IPS DF 6.9 (cell line): ENCODE measurements at regions not wholly inside any gene's neighbourhood (a gene's known extent, or its start where the extent isn't known, plus 50 kb on each side); places are given as distances from the start of the nearest gene placed in this dataset.

ENCODE experiments used
- DNase-seq: peaks from one replicate; pipeline ENCODE4 v3.0.0-alpha.2; 2013; ENCODE audit warnings: low read depth, low spot score
- H3K27ac ChIP-seq: one replicate; pipeline ENCODE4 v1.5.1; 2013; ENCODE audit warnings: low read length, control low read depth
- H3K27me3 ChIP-seq: 2 replicates; pipeline ENCODE4 v1.6.1; 2013; ENCODE audit warnings: mild to moderate bottlenecking, low read length; ENCODE audit not compliant: control insufficient read depth, insufficient read depth
- H3K36me3 ChIP-seq: 2 replicates; pipeline ENCODE4 v1.6.1; 2013; ENCODE audit warnings: low read length; ENCODE audit not compliant: control insufficient read depth, insufficient read depth
- H3K4me1 ChIP-seq: 2 replicates; pipeline ENCODE4 v1.6.1; 2013; ENCODE audit warnings: low read length; ENCODE audit not compliant: control insufficient read depth, insufficient read depth
- H3K4me3 ChIP-seq: 2 replicates; pipeline ENCODE4 v1.5.1; 2013; ENCODE audit warnings: mild to moderate bottlenecking, low read length
- H3K9me3 ChIP-seq: 2 replicates; pipeline ENCODE4 v1.6.1; 2013; ENCODE audit warnings: low read length, inconsistent platforms; ENCODE audit not compliant: control insufficient read depth, insufficient read depth
- WGBS: extraction: QIAGEN DNeasy Blood & Tissue Kit; methylation state at CpG from one replicate; pipeline ENCODE4 v1.1.7; 2013; ENCODE audit warnings: mixed read lengths, missing lambda C conversion rate; ENCODE audit not compliant: insufficient read length, insufficient coverage; 5-methylcytosine and 5-hydroxymethylcytosine counted together

- Histone ChIP-seq H3K27ac (no peak overlapping the region), H3K4me3 (no peak overlapping the region), H3K9me3 (no peaks in the 10 kb centered on the region), H3K27me3 (no peaks in the 10 kb centered on the region), H3K36me3 (no peaks in the 10 kb centered on the region), H3K4me1 (no peaks in the 10 kb centered on the region)
- no peak for DNase-seq
These were observed 197.5 kb upstream of the ATP2B1 start for GRCh38 chr12:89906178-89906577.

- H3K36me3 ChIP-seq: no peaks in the 10 kb centered on the region
- H3K9me3 ChIP-seq: no peaks in the 10 kb centered on the region
- H3K27me3 ChIP-seq: no peaks in the 10 kb centered on the region
- no peak for DNase-seq
- H3K27ac ChIP-seq: no peak overlapping the region
- WGBS: no CpG with 5 or more reads among the region's 1 CpG
- no peak overlapping the region for H3K4me3 ChIP-seq
- peaks cover 3% of the 10 kb centered on the region; the same call in 1 of the 2 replicates for H3K4me1 ChIP-seq
These were observed 193.4 kb upstream of the ATP2B1 start for GRCh38 chr12:89901906-89902642.

- Histone ChIP-seq H3K27ac (no peak overlapping the region), H3K4me1 (peaks cover 3% of the 10 kb centered on the region; the same call in 1 of the 2 replicates), H3K4me3 (no peak overlapping the region), H3K36me3 (no peaks in the 10 kb centered on the region), H3K9me3 (no peaks in the 10 kb centered on the region), H3K27me3 (no peaks in the 10 kb centered on the region)
- no CpG with 5 or more reads among the region's 2 CpGs for WGBS
- DNase-seq: no peak
These were observed 192.7 kb upstream of the ATP2B1 start for GRCh38 chr12:89901319-89901718.

- WGBS: no CpG with 5 or more reads among the region's 2 CpGs
- Histone ChIP-seq H3K27me3 (no peaks in the 10 kb centered on the region), H3K4me1 (peaks cover 3% of the 10 kb centered on the region; the same call in 1 of the 2 replicates), H3K27ac (no peak overlapping the region), H3K9me3 (no peaks in the 10 kb centered on the region), H3K36me3 (no peaks in the 10 kb centered on the region), H3K4me3 (no peak overlapping the region)
- DNase-seq: no peak
These were observed 191.0 kb upstream of the ATP2B1 start for GRCh38 chr12:89899651-89900050.

GRCh38 chr12:89895591-89895990 lies 187.0 kb upstream of the ATP2B1 start:
- no CpG with 5 or more reads among the region's 2 CpGs for WGBS
- peaks cover 3% of the 10 kb centered on the region; the same call in 1 of the 2 replicates for H3K4me1 ChIP-seq
- H3K27ac ChIP-seq: no peak overlapping the region
- H3K9me3 ChIP-seq: no peaks in the 10 kb centered on the region
- H3K27me3 ChIP-seq: no peaks in the 10 kb centered on the region
- H3K36me3 ChIP-seq: no peaks in the 10 kb centered on the region
- H3K4me3 ChIP-seq: no peak overlapping the region
- no peak for DNase-seq

GRCh38 chr12:89895101-89895500 lies 186.5 kb upstream of the ATP2B1 start:
- H3K4me3 ChIP-seq: no peak overlapping the region
- no peak for DNase-seq
- H3K27me3 ChIP-seq: no peaks in the 10 kb centered on the region
- no peaks in the 10 kb centered on the region for H3K36me3 ChIP-seq
- no peaks in the 10 kb centered on the region for H3K9me3 ChIP-seq
- WGBS: no CpG with 5 or more reads among the region's 5 CpGs
- H3K4me1 ChIP-seq: peaks cover 3% of the 10 kb centered on the region; the same call in 1 of the 2 replicates
- H3K27ac ChIP-seq: no peak overlapping the region

- no peaks in the 10 kb centered on the region for H3K4me1 ChIP-seq
- no peaks in the 10 kb centered on the region for H3K27me3 ChIP-seq
- H3K9me3 ChIP-seq: no peaks in the 10 kb centered on the region
- no CpG with 5 or more reads among the region's 1 CpG for WGBS
- DNase-seq: no peak
- no peak overlapping the region for H3K4me3 ChIP-seq
- H3K36me3 ChIP-seq: no peaks in the 10 kb centered on the region
- H3K27ac ChIP-seq: no peak overlapping the region
These were observed 185.5 kb upstream of the ATP2B1 start for GRCh38 chr12:89893972-89894706.

GRCh38 chr12:89892436-89892835 lies 183.8 kb upstream of the ATP2B1 start:
- H3K36me3 ChIP-seq: no peaks in the 10 kb centered on the region
- H3K27ac ChIP-seq: no peak overlapping the region
- H3K9me3 ChIP-seq: no peaks in the 10 kb centered on the region
- no peaks in the 10 kb centered on the region for H3K4me1 ChIP-seq
- no peak overlapping the region for H3K4me3 ChIP-seq
- H3K27me3 ChIP-seq: no peaks in the 10 kb centered on the region
- DNase-seq: no peak

GRCh38 chr12:89891933-89892332 lies 183.3 kb upstream of the ATP2B1 start:
- no peak overlapping the region for H3K4me3 ChIP-seq
- H3K27me3 ChIP-seq: no peaks in the 10 kb centered on the region
- H3K36me3 ChIP-seq: no peaks in the 10 kb centered on the region
- H3K27ac ChIP-seq: no peak overlapping the region
- H3K4me1 ChIP-seq: no peaks in the 10 kb centered on the region
- no peaks in the 10 kb centered on the region for H3K9me3 ChIP-seq
- no peak for DNase-seq

- Histone ChIP-seq H3K36me3 (no peaks in the 10 kb centered on the region), H3K4me1 (no peaks in the 10 kb centered on the region), H3K27me3 (no peaks in the 10 kb centered on the region), H3K27ac (no peak overlapping the region), H3K4me3 (no peak overlapping the region), H3K9me3 (no peaks in the 10 kb centered on the region)
- DNase-seq: no peak
- no CpG with 5 or more reads among the region's 2 CpGs for WGBS
These were observed 181.5 kb upstream of the ATP2B1 start for GRCh38 chr12:89890161-89890560.

- no CpG with 5 or more reads among the region's 4 CpGs for WGBS
- DNase-seq: no peak
- peaks cover 1% of the 10 kb centered on the region; the same call in 1 of the 2 replicates for H3K4me1 ChIP-seq
These were observed 180.4 kb upstream of the ATP2B1 start for GRCh38 chr12:89889062-89889461.

More at GRCh38 chr12:89889062-89889461, 180.4 kb upstream of the ATP2B1 start:
- Histone ChIP-seq H3K27ac (no peak overlapping the region), H3K27me3 (no peaks in the 10 kb centered on the region), H3K4me3 (no peak overlapping the region), H3K36me3 (no peaks in the 10 kb centered on the region), H3K9me3 (no peaks in the 10 kb centered on the region)
